ENCODE measurements at regions not wholly inside any gene's neighbourhood (a gene's known extent, or its start where the extent isn't known, plus 50 kb on each side); places are given as distances from the start of the nearest gene placed in this dataset.

GRCh38 chr1:37127254-37127748 is 93.0 kb upstream of the GRIK3 start:
- TF ChIP-seq TCF12 (IDR thresholded peaks at IDR 0.05) (no peak), FOXM1 (IDR thresholded peaks at IDR 0.05; ENCODE audit: low read depth) (no peak), CTCF (IDR thresholded peaks at IDR 0.05) (no peak), NFIC (IDR thresholded peaks at IDR 0.05; ENCODE audit: borderline replicate concordance) (no peak), POLR2AphosphoS5 (IDR thresholded peaks at IDR 0.05; ENCODE audit: low read depth, low read length) (no peak), MXI1 (IDR thresholded peaks at IDR 0.05; ENCODE audit: low read depth, low read length) (no peak), CHD2 (IDR thresholded peaks at IDR 0.05; ENCODE audit: low read length, partially characterized antibody) (no peak), TAF1 (IDR thresholded peaks at IDR 0.05; ENCODE audit: borderline replicate concordance, low read depth, low read length) (no peak), FOSL2 (IDR thresholded peaks at IDR 0.05; ENCODE audit: borderline replicate concordance, low read depth) (no peak), RCOR1 (IDR thresholded peaks at IDR 0.05; ENCODE audit: low read length) (no peak), EP300 (IDR thresholded peaks at IDR 0.05; ENCODE audit: borderline replicate concordance in 1 of 2, low read depth in 1 of 2, low read length in 1 of 2) (no peak), SIN3A (IDR thresholded peaks at IDR 0.05; ENCODE audit: borderline replicate concordance, low read depth, low read length) (no peak), FOXJ3 (CRISPR knock-in tag; IDR thresholded peaks at IDR 0.05) (no peak)
- TF ChIP-seq, protein P1, sequence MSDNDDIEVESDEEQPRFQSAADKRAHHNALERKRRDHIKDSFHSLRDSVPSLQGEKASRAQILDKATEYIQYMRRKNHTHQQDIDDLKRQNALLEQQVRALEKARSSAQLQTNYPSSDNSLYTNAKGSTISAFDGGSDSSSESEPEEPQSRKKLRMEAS (IDR thresholded peaks at IDR 0.05; ENCODE audit: low read depth): no peak

All from SK-N-SH (cell line).